Right lobe of liver (tissue), 6 donors: ENCODE measurements at regions not wholly inside any gene's neighbourhood (a gene's known extent, or its start where the extent isn't known, plus 50 kb on each side); places are given as distances from the start of the nearest gene placed in this dataset.
"Not testable (repeated sequence)": the region's sequence is repeated elsewhere in the genome, so short reads cannot be mapped to it uniquely, and the experiment has no call there.

Experiments
- ATAC-seq, 4 donors: fragments of 200-7000 bp; cut with Tn5 transposase; one replicate each; pipeline ENCODE4 v1.9.1; 2020; ENCODE audit warnings: mild to moderate bottlenecking in 4 of 4, moderate library complexity in 4 of 4
- DNase-seq, 3 donors: peaks; one replicate each; pipeline ENCODE4 v3.0.0-alpha.2; 2020
- H3K27ac ChIP-seq, 3 donors: fragments of 200-600 bp; one replicate each; pipeline ENCODE4 v1.8.0; 2022
- H3K27me3 ChIP-seq, 2 donors: fragments of 200-600 bp; one replicate each; pipeline ENCODE4 v1.8.0; 2022
- H3K36me3 ChIP-seq, 4 donors: fragments of 200-600 bp; sonication (generic) in 1 of 4; one replicate each; pipeline versions ENCODE4 v1.5.1 to v1.8.0; 2017 to 2022; ENCODE audit warnings: control low read depth in 1 of 4
- H3K4me1 ChIP-seq, 4 donors: fragments of 200-600 bp; sonication (generic) in 1 of 4; one replicate each; pipeline versions ENCODE4 v1.5.1 to v1.8.0; 2017 to 2022; ENCODE audit warnings: control low read depth in 1 of 4
- H3K4me3 ChIP-seq, 3 donors: fragments of 200-600 bp; one replicate each; pipeline ENCODE4 v1.8.0; 2022
- H3K9me3 ChIP-seq, 4 donors: fragments of 200-600 bp; sonication (generic) in 1 of 4; one replicate each; pipeline versions ENCODE4 v1.5.1 to v1.8.0; 2017 to 2022; ENCODE audit warnings: control low read depth in 1 of 4
- POLR2A ChIP-seq: fragments of 450-650 bp; IDR thresholded peaks from one replicate; pipeline ENCODE4 v1.6.1; 2017; ENCODE audit warnings: antibody characterized with exemption, mild to moderate bottlenecking
- WGBS: methylation state at CpG from one replicate; pipeline ENCODE4 v1.1.6; 2018; ENCODE audit warnings: low coverage, low lambda C conversion rate; ENCODE audit not compliant: insufficient coverage; ENCODE audit errors: missing lambda C conversion rate; 5-methylcytosine and 5-hydroxymethylcytosine counted together
- intact Hi-C, 2 donors: fragments of 100-400 bp; cut with DNase I; formaldehyde crosslinking; loops; one replicate each; pipeline versions ENCODE4 v1.11.2 to v1.14.1; 2022
- TF ChIP-seq, protein P1 (sequence below), 4 donors: fragments of 200-600 bp in 3 of 4; fragments of 450-650 bp in 1 of 4; IDR thresholded peaks; one replicate each; pipeline versions ENCODE4 v1.5.1 to v1.8.0; 2016 to 2022; ENCODE audit warnings: antibody characterized with exemption in 4 of 4, mild to moderate bottlenecking in 2 of 4
- donor health status: DM: no; HTN: yes; CAD: no.
- donor health status: DM: no; HTN: no; CAD: no.
- donor health status: DM: no; HTN: no; CAD: no.
- donor health status: DM: no; HTN: yes; CAD: no.
- donor health status: DM: no; HTN: yes; CAD: no.

DNA sequence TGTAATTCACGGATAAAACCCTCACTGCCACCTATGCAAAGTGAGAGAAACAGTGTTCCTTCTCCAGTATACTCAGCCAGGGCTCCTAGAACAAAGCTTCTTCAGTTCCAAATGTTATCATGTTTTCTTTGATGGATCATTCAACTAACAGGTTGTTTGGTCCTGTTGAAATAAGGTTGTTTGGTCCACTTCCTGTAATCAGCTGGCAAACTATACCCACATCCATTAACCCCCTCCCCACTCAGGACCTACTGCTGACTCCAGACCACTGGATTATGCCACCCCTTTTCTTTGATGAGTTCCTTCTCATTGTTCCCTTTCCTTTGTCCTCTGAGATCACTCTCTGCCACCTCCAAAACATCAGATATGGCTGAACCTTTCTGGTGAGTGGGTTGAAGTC lies 267.7 kb upstream of the USP25 start:
- intact Hi-C loops = no loop called here
- ATAC-seq = no peak
- peaks cover 0 to 1% (median 0%) of the 10 kb centered on the region in 4 donors for H3K4me1 ChIP-seq
- no peak for TF ChIP-seq POLR2A
- TF ChIP-seq, protein P1, sequence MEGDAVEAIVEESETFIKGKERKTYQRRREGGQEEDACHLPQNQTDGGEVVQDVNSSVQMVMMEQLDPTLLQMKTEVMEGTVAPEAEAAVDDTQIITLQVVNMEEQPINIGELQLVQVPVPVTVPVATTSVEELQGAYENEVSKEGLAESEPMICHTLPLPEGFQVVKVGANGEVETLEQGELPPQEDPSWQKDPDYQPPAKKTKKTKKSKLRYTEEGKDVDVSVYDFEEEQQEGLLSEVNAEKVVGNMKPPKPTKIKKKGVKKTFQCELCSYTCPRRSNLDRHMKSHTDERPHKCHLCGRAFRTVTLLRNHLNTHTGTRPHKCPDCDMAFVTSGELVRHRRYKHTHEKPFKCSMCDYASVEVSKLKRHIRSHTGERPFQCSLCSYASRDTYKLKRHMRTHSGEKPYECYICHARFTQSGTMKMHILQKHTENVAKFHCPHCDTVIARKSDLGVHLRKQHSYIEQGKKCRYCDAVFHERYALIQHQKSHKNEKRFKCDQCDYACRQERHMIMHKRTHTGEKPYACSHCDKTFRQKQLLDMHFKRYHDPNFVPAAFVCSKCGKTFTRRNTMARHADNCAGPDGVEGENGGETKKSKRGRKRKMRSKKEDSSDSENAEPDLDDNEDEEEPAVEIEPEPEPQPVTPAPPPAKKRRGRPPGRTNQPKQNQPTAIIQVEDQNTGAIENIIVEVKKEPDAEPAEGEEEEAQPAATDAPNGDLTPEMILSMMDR (IDR thresholded peaks at IDR 0.05) = no peak
- no peak for DNase-seq
- no peaks in the 10 kb centered on the region for H3K9me3 ChIP-seq
- H3K36me3 ChIP-seq = no peaks in the 10 kb centered on the region
- H3K27me3 ChIP-seq = no peaks in the 10 kb centered on the region
- WGBS = 17% methylated on average over 1 of the region's 1 CpG
- H3K27ac ChIP-seq = no peak overlapping the region
- no peak overlapping the region for H3K4me3 ChIP-seq

DNA sequence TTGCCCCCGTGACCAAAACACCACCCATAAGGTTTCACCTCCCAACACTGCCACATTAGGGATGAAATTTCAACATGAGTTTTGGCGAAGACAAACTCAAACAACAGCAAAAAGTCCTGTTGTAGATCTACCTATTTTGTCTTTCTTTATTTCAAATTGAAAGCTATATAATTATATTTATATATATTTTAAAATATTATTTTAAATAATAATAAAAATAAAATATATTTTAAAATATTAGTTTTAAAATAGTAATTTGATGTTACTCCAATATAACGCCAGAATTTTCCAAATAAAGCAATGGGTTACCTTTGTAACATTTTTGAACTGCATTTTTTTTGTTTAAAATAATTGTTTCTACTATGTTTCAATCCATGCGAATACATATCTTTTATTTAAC lies 263.5 kb upstream of the USP25 start:
- no peak for ATAC-seq
- Histone ChIP-seq H3K27ac (no peak overlapping the region), H3K9me3 (no peaks in the 10 kb centered on the region), H3K4me3 (no peak overlapping the region), H3K36me3 (no peaks in the 10 kb centered on the region), H3K27me3 (no peaks in the 10 kb centered on the region), H3K4me1 (peaks cover 0 to 30% (median 0%) of the 10 kb centered on the region in 4 donors)
- WGBS = 97% methylated on average over 4 of the region's 4 CpGs
- no peak for DNase-seq
- intact Hi-C loops = no loop called here
- TF ChIP-seq POLR2A = no peak
- TF ChIP-seq, protein P1 (IDR thresholded peaks at IDR 0.05) = no peak

DNA sequence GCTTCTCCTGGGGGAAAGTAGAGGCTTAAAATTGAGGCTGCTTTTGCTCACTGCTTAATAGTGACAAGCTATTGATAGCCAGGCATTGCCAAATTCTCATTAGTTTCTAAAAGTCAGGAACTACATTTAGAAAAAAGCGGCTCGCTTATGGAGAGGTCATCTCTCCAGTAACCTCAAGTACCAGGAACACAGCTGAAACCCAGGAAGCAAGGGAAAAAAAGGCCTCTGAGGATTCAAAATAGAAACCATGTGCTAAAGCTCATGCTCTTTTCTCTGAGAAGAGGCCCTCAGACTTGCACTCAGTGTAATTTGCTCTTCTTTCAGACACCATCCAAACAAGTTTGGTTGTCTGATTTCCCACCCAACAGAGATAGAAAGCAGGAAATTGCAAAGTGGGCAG lies 261.4 kb upstream of the USP25 start:
- Histone ChIP-seq H3K4me1 (peaks cover 0 to 49% (median 0%) of the 10 kb centered on the region in 4 donors), H3K4me3 (no peak overlapping the region), H3K27ac (no peak overlapping the region), H3K9me3 (no peaks in the 10 kb centered on the region), H3K27me3 (no peaks in the 10 kb centered on the region), H3K36me3 (no peaks in the 10 kb centered on the region)
- DNase-seq (no peak), ATAC-seq (peak in 1 of 4 donors; percentile 17)
- no peak for TF ChIP-seq POLR2A
- TF ChIP-seq, protein P1 (IDR thresholded peaks at IDR 0.05) = no peak
- WGBS = 42% methylated on average over 2 of the region's 2 CpGs
- intact Hi-C loops = no loop called here

DNA sequence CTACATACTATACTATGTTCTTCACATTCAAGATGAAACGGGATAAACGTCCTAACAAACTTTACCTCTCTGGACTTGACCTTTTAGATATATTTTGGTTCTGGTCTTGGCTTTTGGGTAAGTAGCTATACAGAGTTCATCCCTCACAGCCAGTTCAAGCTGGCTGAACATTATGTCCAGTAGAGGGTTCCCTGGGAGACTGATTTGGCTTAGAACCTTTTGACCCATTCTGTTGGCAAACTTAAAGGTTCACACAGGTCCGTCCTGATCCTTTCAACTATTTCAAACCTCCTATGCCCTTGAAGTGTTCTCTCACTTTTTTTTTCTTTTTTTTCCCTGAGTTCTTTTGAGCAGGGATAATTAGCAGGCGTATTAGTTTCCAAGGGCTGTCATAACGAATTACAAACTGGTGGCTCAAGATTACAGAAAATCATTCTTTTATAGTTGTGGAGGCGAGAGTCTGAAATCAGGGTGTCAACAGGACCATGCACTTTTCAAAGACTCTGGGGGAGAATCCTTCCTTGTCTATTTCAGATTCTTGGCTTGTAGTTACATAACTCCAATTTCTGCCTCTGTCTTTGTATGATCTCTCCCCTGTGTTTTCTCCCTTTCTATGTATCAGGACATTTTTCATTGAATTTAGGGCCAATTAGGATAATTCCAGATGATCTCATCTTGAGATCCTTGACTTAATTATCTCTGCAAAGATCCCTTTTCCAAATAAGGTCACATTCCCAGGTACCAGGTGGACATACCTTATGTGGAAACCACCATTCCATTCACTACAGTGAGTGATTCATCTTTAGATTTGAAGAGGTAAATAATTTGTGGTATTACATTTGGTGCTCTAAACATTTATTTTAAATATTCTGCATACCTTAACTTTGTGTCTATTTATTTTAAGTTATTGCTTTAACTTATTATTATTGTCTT lies 257.4 kb upstream of the USP25 start:
- peak in 1 of 3 donors; percentile 68 for DNase-seq
- TF ChIP-seq, protein P1 (IDR thresholded peaks at IDR 0.05) = peak in 1 of 4 donors; percentile 9
- TF ChIP-seq POLR2A = no peak
- H3K4me3 ChIP-seq = no peak overlapping the region
- H3K9me3 ChIP-seq = no peaks in the 10 kb centered on the region
- H3K4me1 ChIP-seq = peaks cover 0 to 45% (median 0%) of the 10 kb centered on the region in 4 donors
- ATAC-seq = peak; percentile 71 to 99 (median 98)
- intact Hi-C loops = no loop called here
- 65% methylated on average over 6 of the region's 6 CpGs for WGBS
- no peaks in the 10 kb centered on the region for H3K27me3 ChIP-seq
- H3K36me3 ChIP-seq = no peaks in the 10 kb centered on the region
- H3K27ac ChIP-seq = peak overlapping the region in 1 of 3 donors; percentile 64

DNA sequence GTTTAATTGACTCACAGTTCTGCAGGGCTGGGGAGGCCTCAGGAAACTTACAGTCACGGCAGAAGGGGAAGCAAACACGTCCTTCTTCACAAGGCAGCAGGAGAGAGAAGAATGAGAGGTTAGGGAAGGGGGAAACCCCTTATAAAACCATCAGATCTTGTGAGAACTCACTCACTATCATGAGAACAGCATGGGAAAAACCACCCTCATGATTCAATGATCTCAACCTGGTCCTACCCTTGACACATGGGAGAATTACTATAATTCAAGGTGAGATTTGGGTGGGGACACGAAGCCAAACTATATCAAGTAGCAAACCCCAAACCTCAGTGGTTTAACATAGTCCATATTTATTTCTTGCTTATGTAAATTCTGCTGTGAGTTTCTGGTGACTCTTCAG lies 252.0 kb upstream of the USP25 start:
- H3K27ac ChIP-seq, intact Hi-C loops, H3K4me1 ChIP-seq, H3K36me3 ChIP-seq, H3K27me3 ChIP-seq, H3K9me3 ChIP-seq, H3K4me3 ChIP-seq, DNase-seq, ATAC-seq: not testable (repeated sequence)
- 79% methylated on average over 2 of the region's 3 CpGs for WGBS
